Ecto neural progenitor cell (in vitro differentiated cells): ENCODE measurements at regions not wholly inside any gene's neighbourhood (a gene's known extent, or its start where the extent isn't known, plus 50 kb on each side); places are given as distances from the start of the nearest gene placed in this dataset.

Experiments used
- DNase-seq: peaks from one replicate; pipeline ENCODE4 v3.0.0-alpha.2; 2018; ENCODE audit warnings: low spot score

- DNase-seq, result no peak
These were observed 349.6 kb upstream of the PCDH20 start for GRCh38 chr13:61765181-61765742.

DNA sequence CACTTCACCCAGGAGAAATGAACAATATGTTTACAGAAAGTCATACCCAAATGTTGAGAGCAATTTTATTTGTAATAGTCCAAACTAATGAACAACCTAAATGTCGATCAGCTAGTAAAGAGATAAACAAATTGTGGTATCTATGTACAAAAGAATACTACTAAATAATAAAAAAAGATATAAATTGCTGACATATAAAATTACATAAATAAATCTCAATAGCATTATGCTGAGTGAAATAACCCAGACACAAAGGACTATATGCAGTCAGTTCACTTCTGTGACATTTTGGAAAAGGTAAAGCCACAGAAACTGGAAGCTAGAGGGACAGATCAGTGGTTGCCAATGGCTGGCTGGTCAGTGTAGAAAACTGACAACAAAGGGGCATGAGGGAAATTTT, 346.0 kb upstream of the PCDH20 start:
- DNase-seq, result no peak

GRCh38 chr13:61760102-61760501, 344.5 kb upstream of the PCDH20 start:
- no peak for DNase-seq

DNA sequence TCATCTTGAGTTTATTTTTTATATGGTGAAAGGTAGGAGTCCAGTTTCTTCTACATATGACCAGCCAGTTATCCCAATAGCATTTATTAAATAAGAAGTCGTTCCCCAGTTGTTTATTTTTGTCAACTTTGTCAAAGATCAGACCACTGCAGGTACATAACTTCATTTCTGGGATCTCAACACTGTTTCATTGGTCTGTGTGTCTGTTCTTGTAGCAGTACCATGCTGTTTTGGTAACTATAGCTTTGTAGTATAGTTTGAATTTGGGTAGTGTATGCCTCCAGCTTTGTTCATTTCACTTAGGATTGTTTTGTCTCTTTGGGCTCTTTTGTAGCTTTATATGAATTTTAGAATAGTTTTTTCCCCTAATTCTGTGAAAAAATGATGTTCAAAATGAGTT, 340.4 kb upstream of the PCDH20 start:
- no peak for DNase-seq

- no peak for DNase-seq
These were observed 335.4 kb upstream of the PCDH20 start for GRCh38 chr13:61751039-61751438.

- no peak for DNase-seq
These were observed 322.6 kb upstream of the PCDH20 start for GRCh38 chr13:61738236-61738750.

DNA sequence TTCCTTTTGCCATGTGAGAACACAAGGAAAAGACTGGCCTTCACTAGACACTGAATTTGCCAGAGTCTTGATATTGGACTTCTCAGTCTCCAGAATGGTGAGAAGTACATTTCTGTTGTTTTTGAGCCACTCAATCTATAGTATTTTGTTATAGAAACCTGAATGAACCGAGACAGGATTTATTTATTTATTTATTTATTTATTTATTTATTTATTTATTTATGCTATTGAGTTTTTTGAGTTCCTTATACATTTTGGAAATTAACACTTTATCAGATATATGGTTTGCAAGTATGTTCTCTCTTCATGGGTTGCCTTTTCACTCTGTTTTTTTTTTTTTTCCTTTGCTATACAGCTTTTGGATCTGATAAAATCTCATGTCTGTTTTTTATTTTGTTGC, 319.0 kb upstream of the PCDH20 start:
- DNase-seq, result no peak

GRCh38 chr13:61728471-61728870, 312.8 kb upstream of the PCDH20 start:
- DNase-seq, result no peak

- DNase-seq, result no peak
These were observed 312.1 kb upstream of the PCDH20 start for GRCh38 chr13:61727767-61728166.

GRCh38 chr13:61725806-61726205, 310.2 kb upstream of the PCDH20 start:
- no peak for DNase-seq

DNA sequence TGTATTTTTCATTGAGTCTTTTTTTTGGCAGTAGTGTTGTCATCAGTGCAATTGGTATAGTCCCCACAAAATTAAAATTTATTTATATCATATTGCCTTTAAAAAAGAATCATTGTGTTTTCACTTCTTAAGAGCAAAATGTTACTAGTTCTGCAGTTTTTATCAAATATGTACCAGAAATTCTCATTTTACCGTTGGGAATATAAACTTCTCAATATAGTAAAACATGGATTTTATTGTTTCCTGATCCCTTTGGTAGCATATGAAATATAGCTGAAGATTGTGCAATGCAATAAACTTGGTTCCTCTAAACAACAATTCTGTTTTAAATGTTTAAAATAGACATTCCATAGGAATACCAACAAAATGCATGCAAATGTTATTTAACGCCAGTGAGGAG, 306.5 kb upstream of the PCDH20 start:
- no peak for DNase-seq

DNA sequence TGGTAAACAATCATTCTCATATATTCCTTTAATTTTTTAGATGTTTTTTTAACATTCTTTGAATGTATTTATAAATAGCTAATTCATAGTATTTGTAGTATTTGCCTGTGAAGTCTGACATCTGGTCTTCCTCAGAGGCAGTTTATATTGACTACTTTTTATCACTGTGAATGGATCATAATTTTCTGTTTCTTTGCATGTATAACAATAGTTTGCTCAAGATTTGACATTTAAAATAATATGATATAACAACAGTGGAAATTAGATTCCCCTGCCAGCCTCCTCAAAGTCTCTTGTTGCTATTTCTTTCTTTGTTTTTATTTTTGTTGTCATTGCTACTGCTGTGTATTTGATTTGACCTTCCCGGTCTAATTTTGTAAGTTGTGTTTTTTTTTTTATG, 297.0 kb upstream of the PCDH20 start:
- no peak for DNase-seq

DNA sequence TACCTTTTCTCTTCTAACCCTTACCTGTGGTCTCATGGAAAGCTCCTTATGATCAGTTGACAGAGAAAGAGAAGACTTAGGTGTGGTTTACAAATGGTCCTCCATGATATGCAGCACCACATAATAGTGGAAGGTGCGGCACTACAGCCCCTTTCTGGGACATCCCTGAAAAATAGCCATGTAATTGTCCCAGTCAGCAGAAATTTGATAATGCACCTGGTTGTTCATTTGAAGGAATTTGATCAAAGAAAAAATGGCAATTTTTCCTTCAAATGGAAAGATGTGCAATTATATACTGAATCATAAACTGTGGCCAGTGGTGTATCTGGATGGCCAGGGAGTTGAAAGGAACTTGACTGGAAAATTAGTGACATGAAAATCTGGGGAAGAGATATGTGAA, 293.6 kb upstream of the PCDH20 start:
- DNase-seq, result no peak

DNA sequence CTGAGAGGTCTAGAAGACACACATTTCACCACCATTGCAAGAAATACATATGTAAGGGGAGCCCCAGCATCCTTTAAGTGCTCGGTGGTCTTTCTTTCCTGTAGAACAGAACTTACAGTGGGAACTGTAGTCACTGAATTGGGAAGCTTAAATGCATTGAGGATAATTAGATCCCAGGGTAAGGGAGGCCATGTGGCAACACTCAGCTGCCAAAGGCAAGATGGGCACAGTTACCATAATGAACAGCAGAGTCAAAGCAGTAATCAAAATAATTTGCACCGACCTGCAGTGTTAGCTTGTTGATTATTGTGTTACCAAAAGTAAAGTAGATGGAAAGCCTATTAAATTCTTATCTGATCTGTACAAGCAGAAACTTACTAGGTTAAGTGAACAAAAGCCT, 291.2 kb upstream of the PCDH20 start:
- DNase-seq, result no peak

- DNase-seq, result no peak
These were observed 285.0 kb upstream of the PCDH20 start for GRCh38 chr13:61700620-61701019.

- DNase-seq, result no peak
These were observed 284.5 kb upstream of the PCDH20 start for GRCh38 chr13:61700181-61700580.

DNA sequence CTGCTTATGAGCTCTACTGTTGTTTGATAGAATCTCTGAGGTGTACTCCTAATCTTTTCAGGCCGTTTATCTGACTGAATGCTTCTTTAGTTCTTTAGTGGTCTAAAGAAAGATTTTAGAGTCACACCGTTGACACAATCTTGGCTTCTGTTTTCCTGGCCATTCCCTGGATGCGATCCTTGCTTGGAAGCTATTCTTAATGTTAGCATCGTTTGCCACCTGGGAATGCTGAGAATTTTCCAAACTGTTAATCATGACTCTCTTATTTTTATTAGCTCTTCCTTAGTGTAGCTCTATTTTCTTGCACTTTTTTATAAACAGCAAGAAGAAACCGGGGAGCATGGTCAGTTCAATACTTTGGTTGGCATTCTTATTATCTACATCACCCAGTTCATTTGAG, 281.0 kb upstream of the PCDH20 start:
- no peak for DNase-seq

DNA sequence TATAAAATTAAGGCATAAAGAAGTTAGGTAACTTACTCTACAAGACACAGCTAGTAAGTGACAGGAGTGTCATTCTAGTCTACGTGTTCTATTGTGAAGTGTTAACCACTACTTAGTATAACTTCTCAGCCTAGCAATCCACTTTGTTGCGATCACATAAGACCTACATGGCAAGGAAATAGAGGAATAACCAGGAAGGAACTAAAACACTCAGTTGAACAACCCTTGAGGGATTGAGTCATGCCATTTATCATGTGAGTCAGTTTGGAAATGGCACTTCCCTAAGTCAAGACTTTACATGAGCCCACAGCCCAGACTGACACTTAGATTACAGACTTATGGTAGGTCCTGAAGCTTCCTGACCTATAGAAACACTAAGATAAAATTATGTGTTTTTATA, 279.5 kb upstream of the PCDH20 start:
- no peak for DNase-seq

DNA sequence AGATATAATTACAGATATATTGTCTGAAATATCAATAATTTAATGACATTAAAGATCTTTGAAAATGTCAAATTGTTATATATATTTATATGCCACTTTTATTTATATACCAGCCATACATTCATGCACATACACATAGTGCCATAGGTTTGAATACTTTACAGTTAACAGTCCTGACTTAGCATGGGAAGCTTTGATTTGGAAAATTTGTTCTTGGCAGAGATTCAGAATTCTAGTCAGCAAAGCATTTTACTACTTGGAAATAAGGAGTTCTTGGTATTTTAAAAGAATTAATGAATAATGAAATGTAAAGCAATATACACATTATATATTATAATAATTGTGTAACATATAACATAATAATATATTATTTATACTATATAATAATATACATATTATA, 277.0 kb upstream of the PCDH20 start:
- DNase-seq, result no peak

- no peak for DNase-seq
These were observed 270.0 kb upstream of the PCDH20 start for GRCh38 chr13:61685682-61686012.

GRCh38 chr13:61684976-61685681, 269.5 kb upstream of the PCDH20 start:
- DNase-seq, result no peak

GRCh38 chr13:61672756-61673155, 257.1 kb upstream of the PCDH20 start:
- no peak for DNase-seq

- DNase-seq, result no peak
These were observed 254.9 kb upstream of the PCDH20 start for GRCh38 chr13:61670384-61671161.
